DND-41 (cell line): ENCODE measurements at regions not wholly inside any gene's neighbourhood (a gene's known extent, or its start where the extent isn't known, plus 50 kb on each side); places are given as distances from the start of the nearest gene placed in this dataset.
"Not testable (repeated sequence)": the region's sequence is repeated elsewhere in the genome, so short reads cannot be mapped to it uniquely, and the experiment has no call there.

Source experiments
- ATAC-seq: fragments of 200-7000 bp; cut with Tn5 transposase; 3 replicates; pipeline ENCODE4 v1.9.1; 2021; ENCODE audit warnings: low read depth; ENCODE audit not compliant: insufficient read depth
- DNase-seq: peaks from one replicate; pipeline ENCODE4 v3.0.0-alpha.2; 2020
- H2AFZ ChIP-seq: 2 replicates; pipeline ENCODE4 v1.6.0; 2012; ENCODE audit warnings: low read depth, low read length
- H3K27ac ChIP-seq: 2 replicates; pipeline ENCODE4 v1.5.1; 2012; ENCODE audit warnings: low read length, inconsistent platforms
- H3K27me3 ChIP-seq: fragments of 200-600 bp; sonication (generic); 2 replicates; pipeline ENCODE4 v1.6.0; 2012; ENCODE audit warnings: low read length, mild to moderate bottlenecking, inconsistent platforms; ENCODE audit not compliant: insufficient read depth, poor library complexity
- H3K36me3 ChIP-seq: 2 replicates; pipeline ENCODE4 v1.5.1; 2012; ENCODE audit warnings: low read length, inconsistent platforms; ENCODE audit not compliant: insufficient read depth
- H3K4me1 ChIP-seq: 2 replicates; pipeline ENCODE4 v1.5.1; 2012; ENCODE audit warnings: mild to moderate bottlenecking, low read length; ENCODE audit not compliant: insufficient read depth
- H3K4me2 ChIP-seq: 2 replicates; pipeline ENCODE4 v1.6.0; 2012; ENCODE audit warnings: mild to moderate bottlenecking, moderate library complexity, low read length, inconsistent platforms; ENCODE audit not compliant: insufficient read depth
- H3K4me3 ChIP-seq, 2 experiments: fragments of 200-600 bp in 1 of 2; shearing (Covaris generic) in 1 of 2; 2 replicates each; pipeline ENCODE4 v1.5.1; 2012 to 2016; ENCODE audit warnings: inconsistent platforms in 2 of 2, low read length in 2 of 2, mild to moderate bottlenecking in 2 of 2, low read depth in 1 of 2, moderate library complexity in 1 of 2
- H3K79me2 ChIP-seq: 2 replicates; pipeline ENCODE4 v1.6.0; 2012; ENCODE audit warnings: low read length, inconsistent platforms; ENCODE audit not compliant: insufficient read depth
- H3K9ac ChIP-seq: 2 replicates; pipeline ENCODE4 v1.6.0; 2012; ENCODE audit warnings: low read depth, mild to moderate bottlenecking, inconsistent platforms, low read length, moderate library complexity
- H3K9me3 ChIP-seq: 2 replicates; pipeline ENCODE4 v1.5.1; 2012; ENCODE audit warnings: low read length, moderate library complexity, mild to moderate bottlenecking, inconsistent platforms; ENCODE audit not compliant: insufficient read depth, severe bottlenecking
- H4K20me1 ChIP-seq: 2 replicates; pipeline ENCODE4 v1.6.0; 2012; ENCODE audit warnings: low read length; ENCODE audit not compliant: insufficient read depth
- EZH2 ChIP-seq: IDR thresholded peaks from 3 replicates; pipeline ENCODE4 v1.6.1; 2012; ENCODE audit warnings: borderline replicate concordance, low read depth, mild to moderate bottlenecking, moderate library complexity, low read length, inconsistent platforms; ENCODE audit not compliant: severe bottlenecking
- TF ChIP-seq, protein P1 (sequence below): IDR thresholded peaks from 2 replicates; pipeline ENCODE4 v1.5.1; 2012; ENCODE audit warnings: borderline replicate concordance, low read length, moderate library complexity, mild to moderate bottlenecking; ENCODE audit not compliant: poor library complexity, severe bottlenecking; ENCODE audit errors: extremely low read depth

DNA sequence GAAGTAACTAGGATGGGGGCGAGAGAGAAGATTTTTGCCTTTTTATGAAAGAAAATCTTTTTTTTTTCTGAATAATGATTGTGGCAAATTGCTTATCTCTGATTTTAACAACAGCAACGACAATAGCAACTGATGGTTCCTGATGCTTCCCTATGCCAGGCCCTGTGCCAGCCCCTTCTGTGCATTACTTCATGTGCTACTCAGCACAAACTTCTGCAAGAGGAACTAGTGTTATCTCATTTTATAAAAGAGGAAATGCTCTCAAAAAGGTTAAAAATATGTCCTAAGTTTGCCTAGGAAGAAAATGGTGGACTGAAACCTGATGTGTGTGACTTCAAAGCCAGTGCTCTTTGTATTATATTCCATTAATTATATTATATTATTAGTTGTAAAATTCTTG, 74.0 kb upstream of the RALGAPA2 start:
- no peak overlapping the region for H3K9ac ChIP-seq
- ATAC-seq (no peak), DNase-seq (no peak)
- no peak overlapping the region for H3K4me2 ChIP-seq
- H3K36me3 ChIP-seq: no peaks in the 10 kb centered on the region
- no peak overlapping the region for H2AFZ ChIP-seq
- no peaks in the 10 kb centered on the region for H3K4me1 ChIP-seq
- H3K27ac ChIP-seq: no peak overlapping the region
- H3K79me2 ChIP-seq: no peaks in the 10 kb centered on the region
- H3K4me3 ChIP-seq: no peak overlapping the region
- TF ChIP-seq, protein P1, sequence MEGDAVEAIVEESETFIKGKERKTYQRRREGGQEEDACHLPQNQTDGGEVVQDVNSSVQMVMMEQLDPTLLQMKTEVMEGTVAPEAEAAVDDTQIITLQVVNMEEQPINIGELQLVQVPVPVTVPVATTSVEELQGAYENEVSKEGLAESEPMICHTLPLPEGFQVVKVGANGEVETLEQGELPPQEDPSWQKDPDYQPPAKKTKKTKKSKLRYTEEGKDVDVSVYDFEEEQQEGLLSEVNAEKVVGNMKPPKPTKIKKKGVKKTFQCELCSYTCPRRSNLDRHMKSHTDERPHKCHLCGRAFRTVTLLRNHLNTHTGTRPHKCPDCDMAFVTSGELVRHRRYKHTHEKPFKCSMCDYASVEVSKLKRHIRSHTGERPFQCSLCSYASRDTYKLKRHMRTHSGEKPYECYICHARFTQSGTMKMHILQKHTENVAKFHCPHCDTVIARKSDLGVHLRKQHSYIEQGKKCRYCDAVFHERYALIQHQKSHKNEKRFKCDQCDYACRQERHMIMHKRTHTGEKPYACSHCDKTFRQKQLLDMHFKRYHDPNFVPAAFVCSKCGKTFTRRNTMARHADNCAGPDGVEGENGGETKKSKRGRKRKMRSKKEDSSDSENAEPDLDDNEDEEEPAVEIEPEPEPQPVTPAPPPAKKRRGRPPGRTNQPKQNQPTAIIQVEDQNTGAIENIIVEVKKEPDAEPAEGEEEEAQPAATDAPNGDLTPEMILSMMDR: no peak
- TF ChIP-seq EZH2: no peak
- H4K20me1 ChIP-seq: no peaks in the 10 kb centered on the region
- H3K9me3 ChIP-seq: peaks cover 4% of the 10 kb centered on the region
- peaks cover 6% of the 10 kb centered on the region for H3K27me3 ChIP-seq

DNA sequence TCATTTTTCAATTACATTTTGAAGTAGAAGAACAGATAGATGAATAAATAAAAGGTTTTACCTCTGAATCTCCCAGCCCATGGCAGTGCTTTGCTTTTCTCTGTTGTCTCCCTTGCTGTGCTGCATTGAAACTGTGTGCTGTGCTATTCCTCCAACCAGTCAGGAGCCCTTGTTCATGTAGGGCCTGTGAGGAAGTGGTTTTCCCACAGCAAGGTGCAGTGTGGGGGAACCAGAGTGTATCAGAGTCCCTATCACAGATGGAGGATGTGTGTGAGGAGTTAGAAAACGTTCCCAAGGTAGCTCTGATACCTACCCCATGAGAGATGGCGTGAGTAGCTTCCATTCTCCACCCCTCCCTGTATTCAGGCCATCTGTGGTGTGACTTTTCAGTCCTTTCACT, 72.8 kb upstream of the RALGAPA2 start:
- Histone ChIP-seq H3K9me3 (peaks cover 4% of the 10 kb centered on the region), H3K4me3 (no peak overlapping the region), H2AFZ (no peak overlapping the region), H3K27ac (no peak overlapping the region), H4K20me1 (no peaks in the 10 kb centered on the region), H3K9ac (no peak overlapping the region), H3K27me3 (peaks cover 10% of the 10 kb centered on the region), H3K36me3 (no peaks in the 10 kb centered on the region), H3K4me1 (no peaks in the 10 kb centered on the region), H3K79me2 (no peaks in the 10 kb centered on the region), H3K4me2 (no peak overlapping the region)
- TF ChIP-seq, protein P1: no peak
- TF ChIP-seq EZH2: no peak
- peak; percentile 53; the same call in 2 of the 3 replicates for ATAC-seq
- no peak for DNase-seq

DNA sequence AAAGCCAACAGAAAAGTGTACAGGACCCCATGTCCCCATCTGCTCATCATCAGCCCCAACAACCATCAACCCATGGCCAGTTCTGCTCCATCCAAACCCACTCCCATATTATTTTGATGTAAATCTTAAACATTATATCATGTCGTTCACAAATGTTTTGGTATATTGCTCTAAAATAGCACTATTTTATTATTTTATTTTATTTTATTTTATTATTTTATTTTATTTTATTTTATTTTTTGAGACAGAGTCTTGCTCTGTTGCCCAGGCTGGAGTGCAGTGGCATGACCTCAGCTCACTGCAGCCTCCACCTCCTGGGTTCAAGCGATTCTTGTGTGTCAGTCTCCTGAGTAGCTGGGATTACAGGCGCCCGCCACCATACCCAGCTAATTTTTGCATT, 72.0 kb upstream of the RALGAPA2 start:
- H3K9ac ChIP-seq, DNase-seq, H3K79me2 ChIP-seq, H3K27ac ChIP-seq, H2AFZ ChIP-seq, ATAC-seq, H3K4me2 ChIP-seq, H3K4me1 ChIP-seq, H3K36me3 ChIP-seq, H3K9me3 ChIP-seq, H3K4me3 ChIP-seq, H4K20me1 ChIP-seq: not testable (repeated sequence)
- peaks cover 12% of the 10 kb centered on the region for H3K27me3 ChIP-seq

DNA sequence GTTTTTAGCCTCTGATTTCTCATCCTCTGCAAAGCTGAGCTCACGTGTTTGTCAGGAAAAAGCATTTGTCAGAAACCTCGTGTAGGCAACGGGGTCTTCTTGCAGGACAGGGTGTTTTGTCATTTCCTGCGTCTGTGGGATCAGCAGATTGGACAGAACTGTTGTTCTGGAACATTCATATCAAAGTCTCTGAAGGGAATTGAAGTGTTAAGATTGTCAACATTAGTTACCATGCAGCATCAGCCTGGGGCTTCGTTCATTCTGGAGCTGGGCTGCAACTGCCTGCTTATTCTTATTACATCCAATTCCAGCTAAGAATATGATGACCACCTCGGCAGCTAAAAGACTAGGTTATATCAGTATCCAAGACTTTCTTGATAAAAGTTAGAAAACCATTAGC, 71.0 kb upstream of the RALGAPA2 start:
- TF ChIP-seq EZH2: no peak
- TF ChIP-seq, protein P1: no peak
- H2AFZ ChIP-seq: no peak overlapping the region
- peaks cover 4% of the 10 kb centered on the region for H3K9me3 ChIP-seq
- H3K36me3 ChIP-seq: no peaks in the 10 kb centered on the region
- H3K27me3 ChIP-seq: peaks cover 12% of the 10 kb centered on the region
- no peaks in the 10 kb centered on the region for H3K79me2 ChIP-seq
- H4K20me1 ChIP-seq: no peaks in the 10 kb centered on the region
- no peak overlapping the region for H3K4me3 ChIP-seq
- ATAC-seq: no peak
- no peak overlapping the region for H3K27ac ChIP-seq
- DNase-seq: no peak
- H3K9ac ChIP-seq: no peak overlapping the region
- no peak overlapping the region for H3K4me2 ChIP-seq
- H3K4me1 ChIP-seq: no peaks in the 10 kb centered on the region
